Testis (tissue), 2 donors: ENCODE measurements at regions not wholly inside any gene's neighbourhood (a gene's known extent, or its start where the extent isn't known, plus 50 kb on each side); places are given as distances from the start of the nearest gene placed in this dataset.

Source experiments
- CTCF ChIP-seq, 3 experiments: fragments of 450-650 bp in 2 of 3; fragments of 200-600 bp in 1 of 3; sonication (generic) in 1 of 3; IDR thresholded peaks; one replicate each; pipeline ENCODE4 v1.5.1; 2016 to 2019; ENCODE audit warnings: antibody characterized with exemption in 3 of 3, mild to moderate bottlenecking in 2 of 3, moderate library complexity in 1 of 3
- POLR2A ChIP-seq: fragments of 450-650 bp; IDR thresholded peaks from one replicate; pipeline ENCODE4 v1.6.1; 2017; ENCODE audit warnings: antibody characterized with exemption, mild to moderate bottlenecking, moderate library complexity

GRCh38 chr10:91123261-91123660, 97.2 kb upstream of the PCGF5 start:
- no peak for TF ChIP-seq POLR2A
- no peak for TF ChIP-seq CTCF (IDR thresholded peaks at IDR 0.05)
